K562 (cell line): ENCODE measurements at regions not wholly inside any gene's neighbourhood (a gene's known extent, or its start where the extent isn't known, plus 50 kb on each side); places are given as distances from the start of the nearest gene placed in this dataset.

ENCODE experiments used
- BCLAF1 ChIP-seq, 2 experiments: fragments of 450-650 bp in 1 of 2; IDR thresholded peaks; 2 replicates each; pipeline ENCODE4 v1.6.1; 2011 to 2017; ENCODE audit warnings: low read depth in 2 of 2, antibody characterized with exemption in 1 of 2, borderline replicate concordance in 1 of 2, low read length in 1 of 2, mild to moderate bottlenecking in 1 of 2, mixed read lengths in 1 of 2; ENCODE audit not compliant: control insufficient read depth in 1 of 2
- CBFA2T3 ChIP-seq: fragments of 450-650 bp; IDR thresholded peaks from 2 replicates; pipeline ENCODE4 v1.6.1; 2017
- DIDO1 ChIP-seq: fragments of 450-650 bp; IDR thresholded peaks from 2 replicates; pipeline ENCODE4 v1.6.1; 2016; ENCODE audit warnings: low read depth, missing biosample characterization, missing genetic modification characterization
- E2F3 ChIP-seq: fragments of 250-450 bp; sonication (Bioruptor Pico); IDR thresholded peaks from 2 replicates; pipeline ENCODE4 v1.4.0; 2020; ENCODE audit warnings: mild to moderate bottlenecking
- HDAC3 ChIP-seq: fragments of 450-650 bp; IDR thresholded peaks from 2 replicates; pipeline ENCODE4 v1.6.1; 2018; ENCODE audit warnings: borderline replicate concordance, mild to moderate bottlenecking, moderate library complexity; ENCODE audit not compliant: partially characterized antibody
- HDAC8 ChIP-seq: fragments of 450-650 bp; IDR thresholded peaks from 2 replicates; pipeline ENCODE4 v1.6.1; 2016; ENCODE audit warnings: mild to moderate bottlenecking, missing genetic modification characterization, moderate library complexity, missing compliant biosample characterization
- HMG20A ChIP-seq: fragments of 450-650 bp; formaldehyde crosslinking; conservative IDR thresholded peaks from 2 replicates; pipeline ENCODE4 v1.4.0; 2020; ENCODE audit warnings: mild to moderate bottlenecking, mixed read lengths
- JUN ChIP-seq, 2 experiments: sonication (generic) in 1 of 2; formaldehyde crosslinking in 1 of 2; IDR thresholded peaks; 2 replicates each; pipeline versions ENCODE4 v1.6.1 to v1.8.0; 2012 to 2022; ENCODE audit warnings: borderline replicate concordance in 2 of 2, mild to moderate bottlenecking in 2 of 2, improper control_type of control experiment in 1 of 2, low read depth in 1 of 2, low read length in 1 of 2, missing genetic modification reagents in 1 of 2
- KDM2B ChIP-seq: fragments of 250-450 bp; sonication (Bioruptor Pico); IDR thresholded peaks from 2 replicates; pipeline ENCODE4 v1.8.0; 2021; ENCODE audit warnings: mild to moderate bottlenecking, moderate library complexity
- MAFF ChIP-seq: IDR thresholded peaks from 2 replicates; pipeline ENCODE4 v1.6.1; 2012; ENCODE audit warnings: low read length, improper control_type of control experiment
- MCM7 ChIP-seq, 2 experiments: fragments of 450-650 bp; IDR thresholded peaks; 2 replicates each; pipeline ENCODE4 v1.6.1; 2016 to 2018
- MEIS2 ChIP-seq: fragments of 450-650 bp; IDR thresholded peaks from 2 replicates; pipeline ENCODE4 v1.6.1; 2014; ENCODE audit warnings: mild to moderate bottlenecking; ENCODE audit not compliant: partially characterized antibody
- NELFE ChIP-seq: IDR thresholded peaks from 2 replicates; pipeline ENCODE4 v1.6.1; 2011; ENCODE audit warnings: mild to moderate bottlenecking; ENCODE audit not compliant: insufficient read depth, insufficient read length
- NFYB ChIP-seq: IDR thresholded peaks from 2 replicates; pipeline ENCODE4 v1.6.1; 2011; ENCODE audit warnings: mild to moderate bottlenecking, moderate library complexity; ENCODE audit not compliant: insufficient read length; ENCODE audit errors: extremely low read depth
- PCBP2 ChIP-seq: fragments of 200-400 bp; formaldehyde crosslinking; IDR thresholded peaks from 2 replicates; pipeline ENCODE4 v1.6.1; 2018; ENCODE audit warnings: low read length, low read depth, mild to moderate bottlenecking, moderate library complexity; ENCODE audit not compliant: poor library complexity, severe bottlenecking
- PHF20 ChIP-seq: fragments of 450-650 bp; IDR thresholded peaks from 2 replicates; pipeline ENCODE4 v1.6.1; 2018; ENCODE audit not compliant: partially characterized antibody
- SAFB2 ChIP-seq: fragments of 200-400 bp; formaldehyde crosslinking; IDR thresholded peaks from 2 replicates; pipeline ENCODE4 v1.6.1; 2018; ENCODE audit warnings: borderline replicate concordance, low read length, low read depth, moderate library complexity; ENCODE audit not compliant: severe bottlenecking
- SRF ChIP-seq, 2 experiments: fragments of 250-450, 450-650 bp in 1 of 2; sonication (Bioruptor Pico) in 1 of 2; sonication (generic) in 1 of 2; formaldehyde crosslinking; IDR thresholded peaks; 2 replicates each; pipeline versions ENCODE4 v1.5.0 to v1.5.1; 2020 to 2022; ENCODE audit warnings: mild to moderate bottlenecking in 1 of 2, missing genetic modification reagents in 1 of 2
- ZNF121 ChIP-seq: sonication (generic); formaldehyde crosslinking; conservative IDR thresholded peaks from 2 replicates; pipeline ENCODE4 v1.8.0; 2022; ENCODE audit warnings: missing genetic modification reagents
- ZNF212 ChIP-seq: fragments of 450-650 bp; formaldehyde crosslinking; IDR thresholded peaks from 2 replicates; pipeline ENCODE4 v1.4.0; 2020; ENCODE audit warnings: mild to moderate bottlenecking
- ZNF583 ChIP-seq: fragments of 250-450 bp; sonication (Bioruptor Pico); IDR thresholded peaks from 2 replicates; pipeline ENCODE4 v1.4.0; 2020
- ZNF785 ChIP-seq: fragments of 250-450 bp; sonication (Bioruptor Pico); IDR thresholded peaks from 2 replicates; pipeline ENCODE4 v1.4.0; 2020; ENCODE audit warnings: mild to moderate bottlenecking
- ZNF830 ChIP-seq: fragments of 250-450 bp; sonication (Bioruptor Pico); IDR thresholded peaks from 2 replicates; pipeline ENCODE4 v1.5.0; 2021; ENCODE audit warnings: mild to moderate bottlenecking
- TF ChIP-seq, protein P1 (sequence below): fragments of 250-450 bp; sonication (Bioruptor Pico); IDR thresholded peaks from 2 replicates; pipeline ENCODE4 v1.8.0; 2022; ENCODE audit warnings: inconsistent platforms

GRCh38 chr12:92078167-92079053 lies 67.2 kb downstream of the BTG1 start (continued):
- TF ChIP-seq, protein P1, sequence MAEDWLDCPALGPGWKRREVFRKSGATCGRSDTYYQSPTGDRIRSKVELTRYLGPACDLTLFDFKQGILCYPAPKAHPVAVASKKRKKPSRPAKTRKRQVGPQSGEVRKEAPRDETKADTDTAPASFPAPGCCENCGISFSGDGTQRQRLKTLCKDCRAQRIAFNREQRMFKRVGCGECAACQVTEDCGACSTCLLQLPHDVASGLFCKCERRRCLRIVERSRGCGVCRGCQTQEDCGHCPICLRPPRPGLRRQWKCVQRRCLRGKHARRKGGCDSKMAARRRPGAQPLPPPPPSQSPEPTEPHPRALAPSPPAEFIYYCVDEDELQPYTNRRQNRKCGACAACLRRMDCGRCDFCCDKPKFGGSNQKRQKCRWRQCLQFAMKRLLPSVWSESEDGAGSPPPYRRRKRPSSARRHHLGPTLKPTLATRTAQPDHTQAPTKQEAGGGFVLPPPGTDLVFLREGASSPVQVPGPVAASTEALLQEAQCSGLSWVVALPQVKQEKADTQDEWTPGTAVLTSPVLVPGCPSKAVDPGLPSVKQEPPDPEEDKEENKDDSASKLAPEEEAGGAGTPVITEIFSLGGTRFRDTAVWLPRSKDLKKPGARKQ, result no peak
- no peak for TF ChIP-seq MEIS2
- peak; percentile 21; the same call in 1 of the 2 replicates for TF ChIP-seq JUN (IDR thresholded peaks at IDR 0.05; ENCODE audit: borderline replicate concordance, low read depth, low read length)
- no peak for TF ChIP-seq JUN (CRISPR knock-in tag; IDR thresholded peaks at IDR 0.05; ENCODE audit: borderline replicate concordance)
- TF ChIP-seq ZNF583, result no peak
- peak in 1 of 2 experiments; percentile 30; a peak in 1 of 4 replicates for TF ChIP-seq SRF (CRISPR knock-in tag; IDR thresholded peaks at IDR 0.05)
- no peak for TF ChIP-seq PHF20
- TF ChIP-seq MCM7 (IDR thresholded peaks at IDR 0.05), result no peak
- no peak for TF ChIP-seq PCBP2
- TF ChIP-seq E2F3 (CRISPR knock-in tag), result no peak
- TF ChIP-seq HMG20A (CRISPR knock-in tag), result no peak
- no peak for TF ChIP-seq NFYB
- no peak for TF ChIP-seq SAFB2
- no peak for TF ChIP-seq NELFE
- TF ChIP-seq HDAC8 (tag), result no peak
- TF ChIP-seq HDAC3, result no peak
- TF ChIP-seq CBFA2T3, result no peak; the same call in 1 of the 2 replicates
- no peak for TF ChIP-seq ZNF830 (CRISPR knock-in tag)
- no peak for TF ChIP-seq BCLAF1 (IDR thresholded peaks at IDR 0.05; ENCODE audit: borderline replicate concordance in 1 of 2, control insufficient read depth in 1 of 2, low read depth in 2 of 2, low read length in 1 of 2)
- TF ChIP-seq KDM2B (CRISPR knock-in tag), result no peak
- TF ChIP-seq ZNF121 (CRISPR knock-in tag), result no peak
- no peak for TF ChIP-seq ZNF212 (CRISPR knock-in tag)
- no peak for TF ChIP-seq DIDO1 (tag)
- TF ChIP-seq ZNF785 (CRISPR knock-in tag), result no peak
- peak; percentile 96 for TF ChIP-seq MAFF
